Right lobe of liver (tissue), 6 donors: ENCODE measurements at regions not wholly inside any gene's neighbourhood (a gene's known extent, or its start where the extent isn't known, plus 50 kb on each side); places are given as distances from the start of the nearest gene placed in this dataset.
A peak's percentile ranks its signal among the peaks of the same experiment; 100 is the strongest.

ENCODE experiments used
- ATAC-seq, 4 donors: fragments of 200-7000 bp; cut with Tn5 transposase; one replicate each; pipeline ENCODE4 v1.9.1; 2020; ENCODE audit warnings: mild to moderate bottlenecking in 4 of 4, moderate library complexity in 4 of 4
- DNase-seq, 3 donors: peaks; one replicate each; pipeline ENCODE4 v3.0.0-alpha.2; 2020
- H3K27ac ChIP-seq, 3 donors: fragments of 200-600 bp; one replicate each; pipeline ENCODE4 v1.8.0; 2022
- H3K27me3 ChIP-seq, 2 donors: fragments of 200-600 bp; one replicate each; pipeline ENCODE4 v1.8.0; 2022
- H3K36me3 ChIP-seq, 4 donors: fragments of 200-600 bp; sonication (generic) in 1 of 4; one replicate each; pipeline versions ENCODE4 v1.5.1 to v1.8.0; 2017 to 2022; ENCODE audit warnings: control low read depth in 1 of 4
- H3K4me1 ChIP-seq, 4 donors: fragments of 200-600 bp; sonication (generic) in 1 of 4; one replicate each; pipeline versions ENCODE4 v1.5.1 to v1.8.0; 2017 to 2022; ENCODE audit warnings: control low read depth in 1 of 4
- H3K4me3 ChIP-seq, 3 donors: fragments of 200-600 bp; one replicate each; pipeline ENCODE4 v1.8.0; 2022
- H3K9me3 ChIP-seq, 4 donors: fragments of 200-600 bp; sonication (generic) in 1 of 4; one replicate each; pipeline versions ENCODE4 v1.5.1 to v1.8.0; 2017 to 2022; ENCODE audit warnings: control low read depth in 1 of 4
- CTCF ChIP-seq, 4 donors: fragments of 200-600 bp in 3 of 4; fragments of 450-650 bp in 1 of 4; IDR thresholded peaks; one replicate each; pipeline versions ENCODE4 v1.5.1 to v1.8.0; 2016 to 2022; ENCODE audit warnings: antibody characterized with exemption in 4 of 4, mild to moderate bottlenecking in 2 of 4
- POLR2A ChIP-seq: fragments of 450-650 bp; IDR thresholded peaks from one replicate; pipeline ENCODE4 v1.6.1; 2017; ENCODE audit warnings: antibody characterized with exemption, mild to moderate bottlenecking
- WGBS: methylation state at CpG from one replicate; pipeline ENCODE4 v1.1.6; 2018; ENCODE audit warnings: low coverage, low lambda C conversion rate; ENCODE audit not compliant: insufficient coverage; ENCODE audit errors: missing lambda C conversion rate; 5-methylcytosine and 5-hydroxymethylcytosine counted together
- intact Hi-C, 2 donors: fragments of 100-400 bp; cut with DNase I; formaldehyde crosslinking; loops; one replicate each; pipeline versions ENCODE4 v1.11.2 to v1.14.1; 2022
- donor health status: DM: no; HTN: yes; CAD: no.
- donor health status: DM: no; HTN: no; CAD: no.
- donor health status: DM: no; HTN: no; CAD: no.
- donor health status: DM: no; HTN: yes; CAD: no.
- donor health status: DM: no; HTN: yes; CAD: no.

- TF ChIP-seq POLR2A (no peak), CTCF (IDR thresholded peaks at IDR 0.05) (no peak)
- Histone ChIP-seq H3K27ac (no peak overlapping the region), H3K4me1 (no peaks in the 10 kb centered on the region), H3K36me3 (no peaks in the 10 kb centered on the region), H3K27me3 (no peaks in the 10 kb centered on the region), H3K9me3 (no peaks in the 10 kb centered on the region), H3K4me3 (no peak overlapping the region)
- DNase-seq (no peak), ATAC-seq (no peak)
- intact Hi-C loops, result no loop called here
Measured at GRCh38 chr3:19717736-19718135, 216.3 kb downstream of the EFHB start.

- ATAC-seq, result no peak
- intact Hi-C loops, result no loop called here
- DNase-seq, result no peak
Measured at GRCh38 chr3:19711160-19711782, 222.7 kb downstream of the EFHB start.

GRCh38 chr3:19702416-19703078 is 231.5 kb downstream of the EFHB start:
- Histone ChIP-seq H3K27me3 (no peaks in the 10 kb centered on the region), H3K4me3 (peak overlapping the region in 2 of 3 donors; percentile 4 to 27), H3K36me3 (no peaks in the 10 kb centered on the region), H3K27ac (no peak overlapping the region), H3K9me3 (no peaks in the 10 kb centered on the region), H3K4me1 (no peaks in the 10 kb centered on the region)
- intact Hi-C loops, result no loop called here
- peak; percentile 26 to 78 (median 48) for ATAC-seq
- DNase-seq, result peak in 1 of 3 donors; percentile 39
- TF ChIP-seq CTCF (IDR thresholded peaks at IDR 0.05) (no peak), POLR2A (no peak)
- 85% methylated on average over 5 of the region's 60 CpGs for WGBS

More at GRCh38 chr3:19711160-19711782, 222.7 kb downstream of the EFHB start:
- no peak for TF ChIP-seq POLR2A
- TF ChIP-seq CTCF (IDR thresholded peaks at IDR 0.05), result no peak
- Histone ChIP-seq H3K36me3 (no peaks in the 10 kb centered on the region), H3K4me3 (no peak overlapping the region), H3K27ac (no peak overlapping the region), H3K27me3 (no peaks in the 10 kb centered on the region), H3K4me1 (no peaks in the 10 kb centered on the region), H3K9me3 (no peaks in the 10 kb centered on the region)

- no peak overlapping the region for H3K27ac ChIP-seq
- no peaks in the 10 kb centered on the region for H3K27me3 ChIP-seq
- H3K4me3 ChIP-seq, result no peak overlapping the region
- TF ChIP-seq CTCF (IDR thresholded peaks at IDR 0.05) (no peak), POLR2A (no peak)
- ATAC-seq, result no peak
- H3K4me1 ChIP-seq, result no peaks in the 10 kb centered on the region
- no peaks in the 10 kb centered on the region for H3K36me3 ChIP-seq
- DNase-seq, result no peak
- no peaks in the 10 kb centered on the region for H3K9me3 ChIP-seq
- intact Hi-C loops, result no loop called here
- whole genome bisulfite sequencing, result 0% methylated on average over 1 of the region's 2 CpGs
Measured at GRCh38 chr3:19688767-19689166, 245.2 kb downstream of the EFHB start.
